ENCODE measurements at regions not wholly inside any gene's neighbourhood (a gene's known extent, or its start where the extent isn't known, plus 50 kb on each side); places are given as distances from the start of the nearest gene placed in this dataset.

GRCh38 chr2:160694221-160694620, 200.6 kb upstream of the RBMS1 start:
- no peak overlapping the region for H3K4me3 ChIP-seq (ENCODE audit: insufficient read length, low read depth)
- H3K27me3 ChIP-seq (ENCODE audit: insufficient read depth, insufficient read length), result no peaks in the 10 kb centered on the region
- H3K9ac ChIP-seq (ENCODE audit: insufficient read length, low read depth), result no peak overlapping the region
- no peak for TF ChIP-seq SUZ12 (IDR thresholded peaks at IDR 0.05; ENCODE audit: extremely low read depth, insufficient read depth, insufficient read length)
- no peak for TF ChIP-seq ZNF274 (IDR thresholded peaks at IDR 0.05; ENCODE audit: low read depth, low read length)
- no peak for TF ChIP-seq YY1 (IDR thresholded peaks at IDR 0.05; ENCODE audit: insufficient read depth, insufficient read length)
- no peaks in the 10 kb centered on the region for H3K4me1 ChIP-seq (ENCODE audit: insufficient read depth, insufficient read length)
- no peak for DNase-seq (ENCODE audit: low read depth, low spot score)
- H3K36me3 ChIP-seq (ENCODE audit: insufficient read depth, insufficient read length, low read length), result no peaks in the 10 kb centered on the region
- no peaks in the 10 kb centered on the region for H3K9me3 ChIP-seq (ENCODE audit: insufficient read depth, low read length)

GRCh38 chr2:160694631-160695030, 201.0 kb upstream of the RBMS1 start:
- Histone ChIP-seq H3K27me3 (ENCODE audit: insufficient read depth, insufficient read length) (no peaks in the 10 kb centered on the region), H3K9me3 (ENCODE audit: insufficient read depth, low read length) (no peaks in the 10 kb centered on the region), H3K4me3 (ENCODE audit: insufficient read length, low read depth) (no peak overlapping the region), H3K4me1 (ENCODE audit: insufficient read depth, insufficient read length) (no peaks in the 10 kb centered on the region), H3K36me3 (ENCODE audit: insufficient read depth, insufficient read length, low read length) (no peaks in the 10 kb centered on the region), H3K9ac (ENCODE audit: insufficient read length, low read depth) (no peak overlapping the region)
- DNase-seq (ENCODE audit: low read depth, low spot score), result no peak
- no peak for TF ChIP-seq YY1 (IDR thresholded peaks at IDR 0.05; ENCODE audit: insufficient read depth, insufficient read length)
- TF ChIP-seq ZNF274 (IDR thresholded peaks at IDR 0.05; ENCODE audit: low read depth, low read length), result no peak
- no peak for TF ChIP-seq SUZ12 (IDR thresholded peaks at IDR 0.05; ENCODE audit: extremely low read depth, insufficient read depth, insufficient read length)

- Histone ChIP-seq H3K36me3 (ENCODE audit: insufficient read depth, insufficient read length, low read length) (no peaks in the 10 kb centered on the region), H3K9me3 (ENCODE audit: insufficient read depth, low read length) (no peaks in the 10 kb centered on the region), H3K27me3 (ENCODE audit: insufficient read depth, insufficient read length) (no peaks in the 10 kb centered on the region), H3K9ac (ENCODE audit: insufficient read length, low read depth) (no peak overlapping the region), H3K4me1 (ENCODE audit: insufficient read depth, insufficient read length) (no peaks in the 10 kb centered on the region), H3K4me3 (ENCODE audit: insufficient read length, low read depth) (no peak overlapping the region)
- DNase-seq (ENCODE audit: low read depth, low spot score), result no peak
- no peak for TF ChIP-seq ZNF274 (IDR thresholded peaks at IDR 0.05; ENCODE audit: low read depth, low read length)
- no peak for TF ChIP-seq SUZ12 (IDR thresholded peaks at IDR 0.05; ENCODE audit: extremely low read depth, insufficient read depth, insufficient read length)
- TF ChIP-seq YY1 (IDR thresholded peaks at IDR 0.05; ENCODE audit: insufficient read depth, insufficient read length), result no peak
These were observed 201.9 kb upstream of the RBMS1 start for GRCh38 chr2:160695402-160696086.

GRCh38 chr2:160696087-160696452, 202.5 kb upstream of the RBMS1 start:
- H3K4me1 ChIP-seq (ENCODE audit: insufficient read depth, insufficient read length), result no peaks in the 10 kb centered on the region
- TF ChIP-seq ZNF274 (IDR thresholded peaks at IDR 0.05; ENCODE audit: low read depth, low read length) (no peak), SUZ12 (IDR thresholded peaks at IDR 0.05; ENCODE audit: extremely low read depth, insufficient read depth, insufficient read length) (no peak), YY1 (IDR thresholded peaks at IDR 0.05; ENCODE audit: insufficient read depth, insufficient read length) (no peak)
- no peaks in the 10 kb centered on the region for H3K9me3 ChIP-seq (ENCODE audit: insufficient read depth, low read length)
- H3K4me3 ChIP-seq (ENCODE audit: insufficient read length, low read depth), result no peak overlapping the region
- no peaks in the 10 kb centered on the region for H3K27me3 ChIP-seq (ENCODE audit: insufficient read depth, insufficient read length)
- H3K36me3 ChIP-seq (ENCODE audit: insufficient read depth, insufficient read length, low read length), result no peaks in the 10 kb centered on the region
- H3K9ac ChIP-seq (ENCODE audit: insufficient read length, low read depth), result no peak overlapping the region
- DNase-seq (ENCODE audit: low read depth, low spot score), result no peak

GRCh38 chr2:160697817-160698216, 204.2 kb upstream of the RBMS1 start:
- Histone ChIP-seq H3K36me3 (ENCODE audit: insufficient read depth, insufficient read length, low read length) (no peaks in the 10 kb centered on the region), H3K4me1 (ENCODE audit: insufficient read depth, insufficient read length) (no peaks in the 10 kb centered on the region), H3K9ac (ENCODE audit: insufficient read length, low read depth) (no peak overlapping the region), H3K4me3 (ENCODE audit: insufficient read length, low read depth) (no peak overlapping the region), H3K9me3 (ENCODE audit: insufficient read depth, low read length) (no peaks in the 10 kb centered on the region), H3K27me3 (ENCODE audit: insufficient read depth, insufficient read length) (no peaks in the 10 kb centered on the region)
- TF ChIP-seq YY1 (IDR thresholded peaks at IDR 0.05; ENCODE audit: insufficient read depth, insufficient read length) (no peak), ZNF274 (IDR thresholded peaks at IDR 0.05; ENCODE audit: low read depth, low read length) (no peak), SUZ12 (IDR thresholded peaks at IDR 0.05; ENCODE audit: extremely low read depth, insufficient read depth, insufficient read length) (no peak)
- no peak for DNase-seq (ENCODE audit: low read depth, low spot score)

- Histone ChIP-seq H3K27me3 (ENCODE audit: insufficient read depth, insufficient read length) (no peaks in the 10 kb centered on the region), H3K36me3 (ENCODE audit: insufficient read depth, insufficient read length, low read length) (no peaks in the 10 kb centered on the region), H3K4me1 (ENCODE audit: insufficient read depth, insufficient read length) (peaks cover 3% of the 10 kb centered on the region), H3K9me3 (ENCODE audit: insufficient read depth, low read length) (no peaks in the 10 kb centered on the region), H3K4me3 (ENCODE audit: insufficient read length, low read depth) (no peak overlapping the region), H3K9ac (ENCODE audit: insufficient read length, low read depth) (no peak overlapping the region)
- no peak for DNase-seq (ENCODE audit: low read depth, low spot score)
- TF ChIP-seq YY1 (IDR thresholded peaks at IDR 0.05; ENCODE audit: insufficient read depth, insufficient read length), result no peak
- no peak for TF ChIP-seq ZNF274 (IDR thresholded peaks at IDR 0.05; ENCODE audit: low read depth, low read length)
- TF ChIP-seq SUZ12 (IDR thresholded peaks at IDR 0.05; ENCODE audit: extremely low read depth, insufficient read depth, insufficient read length), result no peak
These were observed 206.6 kb upstream of the RBMS1 start for GRCh38 chr2:160700021-160700814.

GRCh38 chr2:160701822-160702221, 208.2 kb upstream of the RBMS1 start:
- TF ChIP-seq SUZ12 (IDR thresholded peaks at IDR 0.05; ENCODE audit: extremely low read depth, insufficient read depth, insufficient read length) (no peak), ZNF274 (IDR thresholded peaks at IDR 0.05; ENCODE audit: low read depth, low read length) (no peak), YY1 (IDR thresholded peaks at IDR 0.05; ENCODE audit: insufficient read depth, insufficient read length) (no peak)
- Histone ChIP-seq H3K36me3 (ENCODE audit: insufficient read depth, insufficient read length, low read length) (no peaks in the 10 kb centered on the region), H3K4me1 (ENCODE audit: insufficient read depth, insufficient read length) (peaks cover 3% of the 10 kb centered on the region), H3K4me3 (ENCODE audit: insufficient read length, low read depth) (no peak overlapping the region), H3K27me3 (ENCODE audit: insufficient read depth, insufficient read length) (no peaks in the 10 kb centered on the region), H3K9ac (ENCODE audit: insufficient read length, low read depth) (no peak overlapping the region), H3K9me3 (ENCODE audit: insufficient read depth, low read length) (no peaks in the 10 kb centered on the region)
- no peak for DNase-seq (ENCODE audit: low read depth, low spot score)
